Gastroesophageal sphincter (tissue), 3 donors: ENCODE measurements at regions not wholly inside any gene's neighbourhood (a gene's known extent, or its start where the extent isn't known, plus 50 kb on each side); places are given as distances from the start of the nearest gene placed in this dataset.

Source experiments
- POLR2A ChIP-seq, 2 donors: fragments of 450-650 bp; IDR thresholded peaks; one replicate each; pipeline ENCODE4 v1.6.1; 2017; ENCODE audit warnings: antibody characterized with exemption in 2 of 2, mild to moderate bottlenecking in 2 of 2, moderate library complexity in 1 of 2
- POLR2AphosphoS5 ChIP-seq: sonication (generic); formaldehyde crosslinking; IDR thresholded peaks from one replicate; pipeline ENCODE4 v1.6.1; 2017; ENCODE audit warnings: antibody characterized with exemption
- TF ChIP-seq, protein P1 (sequence below), 4 experiments: fragments of 200-600 bp in 2 of 4; fragments of 450-650 bp in 2 of 4; sonication (generic) in 1 of 4; IDR thresholded peaks; one replicate each; pipeline ENCODE4 v1.5.1; 2017 to 2019; ENCODE audit warnings: antibody characterized with exemption in 4 of 4, mild to moderate bottlenecking in 2 of 4, moderate library complexity in 2 of 4

DNA sequence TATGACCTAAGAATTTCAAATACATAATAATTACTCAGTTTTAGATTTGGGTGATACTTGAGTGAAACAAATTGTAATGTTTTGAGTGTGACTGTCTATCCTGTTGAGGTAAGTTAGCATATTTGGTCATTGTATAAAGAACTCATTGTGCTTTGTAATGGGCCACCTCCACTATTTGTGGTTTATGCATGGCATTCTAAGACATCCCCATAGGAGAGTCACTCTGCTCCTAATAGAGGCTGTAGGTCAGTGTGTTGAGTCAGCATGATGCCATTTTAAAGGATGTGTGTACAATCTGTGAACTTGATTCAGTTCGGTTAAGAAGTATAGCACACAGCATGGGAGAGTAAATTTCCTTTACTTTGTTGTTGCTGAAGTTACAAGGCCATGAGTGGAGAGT lies 1112.4 kb downstream of the JRKL start:
- TF ChIP-seq POLR2AphosphoS5 (no peak), POLR2A (IDR thresholded peaks at IDR 0.05) (no peak)
- TF ChIP-seq, protein P1, sequence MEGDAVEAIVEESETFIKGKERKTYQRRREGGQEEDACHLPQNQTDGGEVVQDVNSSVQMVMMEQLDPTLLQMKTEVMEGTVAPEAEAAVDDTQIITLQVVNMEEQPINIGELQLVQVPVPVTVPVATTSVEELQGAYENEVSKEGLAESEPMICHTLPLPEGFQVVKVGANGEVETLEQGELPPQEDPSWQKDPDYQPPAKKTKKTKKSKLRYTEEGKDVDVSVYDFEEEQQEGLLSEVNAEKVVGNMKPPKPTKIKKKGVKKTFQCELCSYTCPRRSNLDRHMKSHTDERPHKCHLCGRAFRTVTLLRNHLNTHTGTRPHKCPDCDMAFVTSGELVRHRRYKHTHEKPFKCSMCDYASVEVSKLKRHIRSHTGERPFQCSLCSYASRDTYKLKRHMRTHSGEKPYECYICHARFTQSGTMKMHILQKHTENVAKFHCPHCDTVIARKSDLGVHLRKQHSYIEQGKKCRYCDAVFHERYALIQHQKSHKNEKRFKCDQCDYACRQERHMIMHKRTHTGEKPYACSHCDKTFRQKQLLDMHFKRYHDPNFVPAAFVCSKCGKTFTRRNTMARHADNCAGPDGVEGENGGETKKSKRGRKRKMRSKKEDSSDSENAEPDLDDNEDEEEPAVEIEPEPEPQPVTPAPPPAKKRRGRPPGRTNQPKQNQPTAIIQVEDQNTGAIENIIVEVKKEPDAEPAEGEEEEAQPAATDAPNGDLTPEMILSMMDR (IDR thresholded peaks at IDR 0.05): no peak
